GM10266 (cell line): ENCODE measurements at regions not wholly inside any gene's neighbourhood (a gene's known extent, or its start where the extent isn't known, plus 50 kb on each side); places are given as distances from the start of the nearest gene placed in this dataset.

Source experiments
- DNase-seq: peaks from one replicate; pipeline ENCODE4 v3.0.0; 2012; ENCODE audit errors: extremely low spot score
- CTCF ChIP-seq: IDR thresholded peaks from 2 replicates; pipeline ENCODE4 v1.5.1; 2012; ENCODE audit warnings: mild to moderate bottlenecking, low read depth; ENCODE audit not compliant: control insufficient read depth, insufficient read depth; ENCODE audit errors: missing control alignments

- TF ChIP-seq CTCF = no peak
- no peak for DNase-seq
Observed at GRCh38 chr1:168879896-168880734, 151.1 kb upstream of the DPT start.

GRCh38 chr1:168881656-168882260, 152.8 kb upstream of the DPT start:
- no peak for DNase-seq
- no peak for TF ChIP-seq CTCF

GRCh38 chr1:168887381-168887780, 158.4 kb upstream of the DPT start:
- no peak for DNase-seq
- TF ChIP-seq CTCF = no peak

GRCh38 chr1:168888418-168888817, 159.4 kb upstream of the DPT start:
- no peak for DNase-seq
- no peak for TF ChIP-seq CTCF

GRCh38 chr1:168892931-168893330, 163.9 kb upstream of the DPT start:
- TF ChIP-seq CTCF = no peak

GRCh38 chr1:168893359-168893801, 164.4 kb upstream of the DPT start:
- no peak for DNase-seq

More at GRCh38 chr1:168892931-168893330, 163.9 kb upstream of the DPT start:
- DNase-seq = no peak

More at GRCh38 chr1:168893359-168893801, 164.4 kb upstream of the DPT start:
- TF ChIP-seq CTCF = no peak
